ENCODE measurements at regions not wholly inside any gene's neighbourhood (a gene's known extent, or its start where the extent isn't known, plus 50 kb on each side); places are given as distances from the start of the nearest gene placed in this dataset.

DNA sequence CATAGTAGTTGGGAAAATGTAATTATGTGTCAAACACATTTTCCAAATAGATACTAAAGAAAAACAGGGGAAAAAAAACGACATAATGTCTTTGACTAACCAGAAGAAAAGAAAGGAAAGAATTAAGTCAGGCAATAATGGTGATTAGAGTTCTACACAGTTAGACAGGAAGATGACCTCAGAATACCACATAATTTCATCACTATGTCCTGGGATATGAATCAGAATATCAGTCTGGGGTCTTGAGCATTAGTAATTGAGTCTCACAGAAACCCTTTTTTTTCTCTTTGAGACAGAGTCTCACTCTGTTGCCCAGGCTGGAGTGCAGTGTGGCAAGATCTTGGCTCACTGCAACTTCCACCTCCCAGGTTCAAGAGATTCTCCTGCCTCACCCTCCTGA, 503.4 kb downstream of the SLITRK1 start:
- TF ChIP-seq, protein P1, sequence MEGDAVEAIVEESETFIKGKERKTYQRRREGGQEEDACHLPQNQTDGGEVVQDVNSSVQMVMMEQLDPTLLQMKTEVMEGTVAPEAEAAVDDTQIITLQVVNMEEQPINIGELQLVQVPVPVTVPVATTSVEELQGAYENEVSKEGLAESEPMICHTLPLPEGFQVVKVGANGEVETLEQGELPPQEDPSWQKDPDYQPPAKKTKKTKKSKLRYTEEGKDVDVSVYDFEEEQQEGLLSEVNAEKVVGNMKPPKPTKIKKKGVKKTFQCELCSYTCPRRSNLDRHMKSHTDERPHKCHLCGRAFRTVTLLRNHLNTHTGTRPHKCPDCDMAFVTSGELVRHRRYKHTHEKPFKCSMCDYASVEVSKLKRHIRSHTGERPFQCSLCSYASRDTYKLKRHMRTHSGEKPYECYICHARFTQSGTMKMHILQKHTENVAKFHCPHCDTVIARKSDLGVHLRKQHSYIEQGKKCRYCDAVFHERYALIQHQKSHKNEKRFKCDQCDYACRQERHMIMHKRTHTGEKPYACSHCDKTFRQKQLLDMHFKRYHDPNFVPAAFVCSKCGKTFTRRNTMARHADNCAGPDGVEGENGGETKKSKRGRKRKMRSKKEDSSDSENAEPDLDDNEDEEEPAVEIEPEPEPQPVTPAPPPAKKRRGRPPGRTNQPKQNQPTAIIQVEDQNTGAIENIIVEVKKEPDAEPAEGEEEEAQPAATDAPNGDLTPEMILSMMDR (IDR thresholded peaks at IDR 0.05): no peak
- TF ChIP-seq EZH2 (IDR thresholded peaks at IDR 0.05; ENCODE audit: borderline replicate concordance, insufficient read depth, low read depth, low read length, poor library complexity, severe bottlenecking): no peak
